IPS DF 19.7 (cell line): ENCODE measurements at regions not wholly inside any gene's neighbourhood (a gene's known extent, or its start where the extent isn't known, plus 50 kb on each side); places are given as distances from the start of the nearest gene placed in this dataset.

Experiments
- DNase-seq: peaks from one replicate; pipeline ENCODE4 v3.0.0-alpha.2; 2013; ENCODE audit warnings: low read depth, low spot score

DNA sequence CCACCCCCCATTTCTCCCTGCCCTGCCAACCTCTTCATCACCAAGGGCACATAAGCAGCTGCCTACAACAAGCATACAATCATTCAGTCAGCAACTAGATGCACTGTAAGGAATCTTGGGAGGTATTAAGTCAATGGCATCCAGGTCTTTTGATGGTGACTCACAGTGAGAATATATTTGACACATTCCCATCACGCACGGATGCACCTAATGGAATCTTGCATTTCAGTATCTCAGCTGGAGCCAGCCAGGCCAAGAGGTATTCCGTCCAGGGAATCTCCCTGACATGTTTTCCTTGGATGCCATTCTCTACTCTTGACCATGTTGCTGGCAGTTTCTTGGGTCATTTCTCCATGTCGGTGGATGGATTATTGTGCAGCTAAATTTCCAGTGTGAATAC is 73.9 kb upstream of the CAPRIN2 start:
- no peak for DNase-seq

DNA sequence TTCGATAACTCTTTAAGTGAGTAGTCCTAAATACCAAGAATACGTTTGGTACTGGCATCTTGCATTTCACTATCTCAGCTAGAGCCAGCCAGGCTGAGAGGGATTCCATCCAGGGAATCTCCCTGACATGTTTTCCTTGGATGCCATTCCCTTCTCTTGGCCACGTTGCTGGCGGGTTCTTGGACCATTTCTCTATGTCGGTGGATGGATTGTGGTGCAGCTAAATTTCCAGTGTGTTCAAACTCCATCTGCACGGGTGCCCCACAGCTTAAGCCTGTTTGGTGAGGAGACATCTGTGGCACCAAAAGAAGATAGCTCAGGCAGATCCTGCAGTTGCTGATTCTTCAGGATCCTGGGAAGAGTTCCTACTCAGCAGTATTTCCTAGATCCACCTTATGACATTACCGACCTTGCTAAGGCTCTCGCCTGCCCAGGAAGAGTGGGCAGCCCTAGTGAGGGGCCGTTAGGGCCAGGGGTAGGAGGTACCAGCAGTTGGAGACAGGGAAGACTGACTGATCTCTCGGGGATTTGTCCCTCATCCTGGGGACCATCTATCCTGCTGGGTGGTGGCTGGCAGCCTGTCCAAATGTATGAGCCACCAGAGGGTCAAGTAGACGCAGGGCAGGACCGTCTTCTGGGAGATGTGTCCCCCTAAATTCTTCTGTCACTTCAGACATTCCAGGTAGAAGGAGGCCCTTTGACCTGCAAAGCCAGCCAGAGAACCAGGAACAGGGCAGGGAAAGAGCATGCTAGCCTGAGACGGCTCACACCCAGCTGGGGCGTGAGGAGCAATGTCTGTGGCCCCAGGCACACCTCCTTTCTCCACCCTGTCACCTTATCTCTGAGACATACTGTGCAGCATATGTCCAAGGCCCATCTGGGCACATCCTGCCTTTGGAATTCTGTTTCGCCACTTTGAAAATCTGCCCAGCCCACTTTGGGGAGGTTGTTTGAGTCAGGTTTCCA is 72.6 kb upstream of the CAPRIN2 start:
- no peak for DNase-seq

DNA sequence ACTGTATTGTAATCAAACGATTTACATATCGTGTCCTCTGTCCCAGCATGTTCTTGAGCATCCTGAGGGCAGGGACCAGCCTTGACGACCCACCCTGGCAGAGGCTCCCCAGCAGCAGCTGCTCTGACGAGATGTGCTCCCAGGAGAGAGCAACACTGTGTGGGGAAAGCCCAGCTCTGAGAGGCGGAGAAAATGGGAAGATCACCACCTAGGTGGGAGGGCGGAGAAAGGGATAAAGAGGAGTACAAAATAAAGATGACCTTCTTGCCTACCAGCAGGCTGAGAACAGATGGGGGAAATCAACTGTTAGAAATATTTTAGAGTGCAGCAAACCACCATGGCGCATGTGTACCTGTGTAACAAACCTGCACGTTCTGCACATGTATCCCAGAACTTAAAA is 71.5 kb upstream of the CAPRIN2 start:
- DNase-seq, result no peak

DNA sequence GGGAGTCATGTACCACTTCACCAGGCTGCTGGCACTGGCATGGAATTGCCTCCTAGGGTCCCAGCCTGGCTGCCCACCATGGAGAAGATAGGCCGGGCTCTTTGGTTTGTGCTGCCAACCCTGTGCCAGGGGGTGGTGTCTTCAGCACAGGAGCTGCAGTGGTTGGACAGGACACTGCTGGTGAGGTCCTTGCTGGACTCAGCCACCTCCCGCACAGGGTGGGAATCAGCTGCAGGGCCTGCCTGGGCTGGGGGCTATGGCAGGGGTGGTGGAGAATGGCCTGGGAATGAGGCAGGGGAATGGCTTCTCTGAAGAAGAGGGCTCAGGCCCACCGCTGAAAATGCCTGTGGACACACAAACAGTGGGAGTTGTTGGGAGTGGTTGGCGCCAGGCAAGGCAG is 70.6 kb upstream of the CAPRIN2 start:
- DNase-seq, result no peak

DNA sequence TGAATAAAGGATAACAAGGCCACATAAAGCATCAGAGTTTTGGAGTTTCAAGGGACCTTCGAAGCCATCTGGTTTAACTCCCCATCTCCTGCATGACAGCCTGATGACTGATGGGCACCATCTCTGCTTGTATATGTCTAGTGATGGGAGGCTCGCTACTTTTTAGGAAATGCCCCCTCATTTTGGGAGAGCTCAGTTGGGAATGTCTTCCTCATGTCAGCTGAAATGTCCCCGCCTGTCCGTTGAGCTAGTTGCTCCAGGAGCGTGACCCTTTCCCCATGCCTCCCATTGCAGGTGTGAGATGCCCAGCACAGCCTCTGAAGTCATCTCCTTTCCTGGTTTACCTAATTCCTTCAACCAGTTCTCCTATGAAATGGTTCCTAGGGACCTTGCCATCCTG is 69.6 kb upstream of the CAPRIN2 start:
- no peak for DNase-seq

DNA sequence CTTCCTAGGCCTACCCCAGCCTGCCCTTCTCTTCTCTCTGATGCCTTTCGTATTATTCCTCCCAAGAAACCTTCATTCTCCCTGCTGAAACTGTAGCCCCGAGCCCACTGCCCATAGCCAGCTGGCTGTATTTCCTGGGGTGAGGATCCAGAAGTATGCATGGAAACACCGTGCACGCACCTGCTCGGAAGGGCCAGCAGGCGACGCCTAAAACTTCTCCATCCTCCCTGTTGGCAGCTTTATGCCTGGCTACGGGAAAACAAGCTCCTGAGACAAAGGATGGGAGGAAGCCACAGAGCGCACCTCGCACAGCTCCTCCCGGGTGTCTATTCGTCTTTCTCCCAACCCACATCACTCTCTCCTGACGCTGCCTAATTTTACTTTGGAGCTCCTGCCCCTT is 69.0 kb upstream of the CAPRIN2 start:
- no peak for DNase-seq

DNA sequence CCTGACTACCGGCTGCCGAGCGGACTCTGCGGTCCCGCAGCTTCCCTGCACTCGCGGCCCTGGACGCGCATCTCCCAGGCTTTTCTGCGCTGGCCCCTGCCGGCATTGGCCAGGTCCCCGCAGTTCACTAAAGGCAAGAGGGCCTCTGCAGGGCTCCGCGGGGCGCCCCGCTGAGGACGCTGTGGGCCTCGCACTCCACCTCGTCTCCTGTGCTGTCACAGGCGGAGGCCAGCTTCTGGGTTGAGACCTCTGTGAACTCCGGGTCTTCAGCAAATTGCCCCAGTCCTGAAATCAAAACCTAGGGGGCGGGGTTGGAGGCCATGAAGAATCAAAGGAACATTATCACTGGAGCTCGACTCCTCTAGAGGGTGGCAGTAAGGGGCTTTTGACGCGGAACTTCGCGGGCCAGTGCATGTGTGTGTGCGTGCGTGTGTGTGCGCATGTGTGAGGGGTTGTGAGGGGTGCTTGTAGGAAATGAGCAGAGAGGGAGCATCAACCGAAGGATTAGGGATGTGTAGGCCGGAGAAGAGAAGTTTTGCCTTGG is 68.5 kb upstream of the CAPRIN2 start:
- DNase-seq, result no peak

DNA sequence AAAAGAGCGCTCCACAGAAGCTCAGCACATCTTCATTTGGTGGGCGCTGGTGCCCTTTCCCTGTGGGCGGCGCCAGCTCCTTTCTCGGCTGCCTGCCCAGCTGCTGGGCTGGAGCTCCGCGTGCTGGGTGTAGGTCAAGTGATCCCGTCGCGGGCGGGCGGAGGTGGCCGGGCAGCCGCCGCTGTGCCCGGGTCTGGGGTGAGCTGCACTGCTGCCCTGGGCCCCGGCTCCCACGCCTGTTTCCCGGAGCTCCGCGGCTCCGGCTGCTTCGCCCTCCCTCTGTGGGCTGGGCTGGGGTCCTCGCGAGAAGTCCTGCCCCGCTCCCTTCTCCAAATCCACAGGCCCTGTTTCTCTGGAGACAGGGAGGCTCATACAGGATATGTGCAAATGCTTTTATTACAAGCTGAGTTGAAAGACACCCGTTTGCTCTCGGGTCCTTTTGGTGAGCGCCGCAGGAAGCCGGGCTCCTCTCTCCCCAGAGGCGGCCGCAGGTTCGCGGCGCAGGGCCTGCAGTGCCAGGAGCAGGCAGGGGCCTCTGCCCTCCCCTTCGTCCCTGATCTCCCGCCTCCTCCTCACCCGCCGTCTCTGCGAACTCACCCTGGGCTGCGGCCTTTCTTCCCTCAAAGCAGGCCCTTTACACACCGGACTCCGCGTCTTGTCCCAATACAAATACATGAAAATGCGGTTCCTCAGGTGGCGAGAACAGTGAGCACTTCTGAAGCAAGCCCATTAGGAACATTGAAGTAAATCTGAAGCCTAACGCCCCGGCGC is 67.8 kb upstream of the CAPRIN2 start:
- DNase-seq, result no peak

DNA sequence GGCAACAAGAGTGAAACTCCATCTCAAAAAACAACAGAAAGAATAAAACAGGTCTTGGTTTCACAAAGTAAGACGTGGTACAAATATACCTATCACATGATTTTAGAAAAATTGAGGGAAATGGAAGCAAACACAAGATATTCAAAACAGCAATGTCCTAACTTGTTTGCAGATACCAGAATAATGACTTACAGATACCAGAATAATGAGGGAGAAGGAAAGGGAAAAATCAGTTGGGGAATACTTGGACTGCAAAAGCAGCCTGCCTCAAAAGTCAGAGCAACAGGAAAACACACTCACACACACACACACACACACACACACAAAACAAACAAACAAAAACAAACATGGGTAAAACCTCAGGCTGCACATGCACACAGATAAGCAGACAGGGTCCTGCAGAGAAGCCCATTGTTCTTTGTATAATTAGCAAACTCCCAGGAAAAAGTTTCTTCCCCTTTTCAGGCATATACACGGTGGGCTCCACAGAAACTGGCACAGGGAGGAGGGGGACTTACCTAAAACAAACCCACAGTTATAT is 65.7 kb upstream of the CAPRIN2 start:
- no peak for DNase-seq

DNA sequence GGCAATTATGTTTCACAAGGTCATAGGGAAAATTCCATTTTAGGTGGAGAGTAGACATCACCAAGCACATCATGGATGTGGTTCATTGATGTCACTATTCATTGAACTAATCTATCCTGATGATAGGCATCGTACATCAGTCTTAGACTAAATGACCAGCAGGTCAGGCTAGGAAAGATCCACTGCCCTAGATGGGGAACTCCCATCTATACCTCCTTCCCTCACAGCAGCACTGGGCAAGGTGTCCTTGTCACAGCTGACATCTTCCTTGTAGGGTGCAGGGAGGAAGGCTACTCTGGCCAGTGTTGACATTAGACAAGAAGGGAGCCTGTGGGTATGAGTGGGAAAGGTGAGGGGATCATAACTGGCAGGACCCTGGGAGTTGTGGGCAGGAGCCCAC is 63.8 kb upstream of the CAPRIN2 start:
- no peak for DNase-seq

DNA sequence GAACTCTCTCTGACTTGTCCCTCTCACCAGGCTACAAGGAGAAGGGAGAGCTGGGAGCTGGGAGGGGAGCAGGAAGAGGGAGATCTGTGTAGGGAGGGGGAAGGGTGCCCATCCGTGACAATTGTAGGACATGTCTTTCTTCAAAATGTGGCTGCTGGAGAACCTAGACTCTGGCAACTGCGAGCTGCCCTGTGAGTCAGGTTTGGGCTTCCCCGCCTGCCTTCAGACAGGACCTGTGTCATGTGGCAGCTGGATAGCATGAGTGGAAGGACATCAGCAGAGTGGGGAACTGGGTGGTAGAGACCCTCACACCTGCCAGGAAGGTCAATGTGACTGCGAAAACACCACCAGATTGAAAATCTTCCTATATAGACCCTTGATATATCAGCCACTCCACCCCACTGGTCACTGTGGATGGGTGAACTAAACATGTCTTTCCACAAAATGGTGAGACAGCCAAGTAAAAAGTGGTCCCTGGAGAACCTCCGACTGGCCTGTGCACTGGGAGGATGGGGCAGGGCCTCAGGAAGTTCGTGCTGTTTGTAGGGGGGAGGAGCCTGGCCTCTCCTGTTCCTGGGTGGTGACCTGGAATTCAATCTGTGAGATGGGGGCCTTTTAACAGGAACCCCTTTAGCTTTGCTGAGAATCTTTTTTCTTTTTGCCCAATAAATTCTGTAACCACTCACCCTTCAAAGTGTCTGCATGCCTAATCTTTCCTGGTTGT is 62.2 kb upstream of the CAPRIN2 start:
- no peak for DNase-seq

DNA sequence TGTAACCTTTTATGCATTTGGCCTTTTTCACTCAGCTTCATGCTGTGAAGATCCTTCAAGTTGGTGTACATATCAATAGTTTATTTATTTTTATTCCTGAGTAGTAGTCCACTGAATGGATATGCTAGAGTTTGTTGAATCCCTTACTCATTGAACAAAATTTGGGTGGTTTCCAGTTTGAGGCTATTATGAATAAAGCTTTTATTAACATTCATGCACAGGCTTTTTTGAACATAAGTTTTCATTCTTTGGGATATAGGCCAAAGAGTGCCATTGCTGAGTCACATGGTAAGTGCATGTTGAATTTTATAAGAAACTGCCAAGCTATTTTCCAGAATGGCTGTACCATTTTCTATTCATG is 59.5 kb upstream of the CAPRIN2 start:
- no peak for DNase-seq

DNA sequence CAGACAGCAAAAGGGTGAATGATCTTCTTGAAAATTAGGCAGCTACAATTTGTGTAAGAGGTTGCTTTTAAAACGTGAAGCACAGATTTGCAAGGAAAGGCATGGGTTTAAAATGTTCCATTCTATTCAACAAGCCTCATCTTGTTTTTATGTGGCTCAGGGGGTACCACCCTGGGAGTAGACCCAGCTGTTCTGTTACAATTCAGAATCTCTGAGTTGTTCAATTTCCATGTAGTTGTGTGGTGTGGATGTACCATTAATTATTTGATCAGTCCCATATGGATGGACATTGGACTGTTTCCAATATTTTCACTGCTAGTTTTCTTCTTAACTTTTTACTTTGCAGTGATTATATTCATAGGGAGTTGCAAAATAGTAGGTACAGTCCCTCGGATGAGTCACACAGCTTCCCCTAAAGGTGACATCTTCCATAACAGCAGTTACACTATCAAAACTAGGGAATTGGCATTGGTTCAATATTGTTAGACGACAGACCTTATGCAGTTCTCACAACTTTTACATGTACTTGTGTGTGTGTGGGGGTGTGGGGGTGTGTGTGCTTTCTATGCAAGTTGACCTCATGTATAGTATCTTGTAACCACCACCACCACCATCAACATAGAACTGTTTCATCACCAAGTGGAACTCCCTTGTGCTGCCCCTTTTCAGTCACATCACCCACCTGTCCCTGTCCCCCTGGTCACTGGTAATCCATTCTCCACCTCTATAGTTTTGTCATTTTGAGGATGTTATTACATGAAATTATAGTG is 59.0 kb upstream of the CAPRIN2 start:
- no peak for DNase-seq

DNA sequence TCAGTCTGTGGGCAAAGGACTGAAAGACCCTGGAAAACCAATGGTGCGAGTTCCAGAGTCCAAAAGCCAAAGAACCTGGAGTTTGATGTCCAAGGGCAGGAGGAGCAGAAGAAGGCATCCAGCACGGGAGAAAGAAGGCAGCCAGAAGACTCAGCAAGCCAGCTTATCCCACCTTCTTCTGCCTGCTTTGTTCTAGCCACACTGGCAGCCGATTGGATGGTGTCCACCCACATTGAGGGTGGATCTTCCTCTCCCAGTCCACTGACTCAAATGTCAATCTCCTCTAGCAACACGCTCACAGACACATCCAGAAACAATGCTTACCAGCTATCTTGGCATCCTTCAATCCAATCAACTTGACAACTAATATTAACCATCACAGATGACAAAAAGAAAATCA is 57.2 kb upstream of the CAPRIN2 start:
- DNase-seq, result no peak

DNA sequence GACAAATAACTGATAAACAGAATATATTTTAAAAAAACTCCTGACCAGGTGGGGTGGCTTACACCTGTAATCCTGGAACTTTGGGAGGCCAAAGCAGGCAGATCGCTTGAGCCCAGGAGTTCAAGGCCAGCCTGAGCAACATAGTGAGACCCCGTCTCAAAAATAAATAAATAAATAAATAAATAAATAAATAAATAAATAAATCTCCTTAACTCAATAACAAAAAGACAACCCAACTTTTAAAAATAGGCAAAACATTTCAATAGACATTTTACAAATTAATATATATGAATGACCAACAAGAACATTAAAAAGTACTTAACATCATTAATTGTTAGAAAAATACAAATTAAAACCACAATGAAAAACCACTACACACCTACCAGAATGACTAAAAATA is 56.2 kb upstream of the CAPRIN2 start:
- DNase-seq, result no peak

DNA sequence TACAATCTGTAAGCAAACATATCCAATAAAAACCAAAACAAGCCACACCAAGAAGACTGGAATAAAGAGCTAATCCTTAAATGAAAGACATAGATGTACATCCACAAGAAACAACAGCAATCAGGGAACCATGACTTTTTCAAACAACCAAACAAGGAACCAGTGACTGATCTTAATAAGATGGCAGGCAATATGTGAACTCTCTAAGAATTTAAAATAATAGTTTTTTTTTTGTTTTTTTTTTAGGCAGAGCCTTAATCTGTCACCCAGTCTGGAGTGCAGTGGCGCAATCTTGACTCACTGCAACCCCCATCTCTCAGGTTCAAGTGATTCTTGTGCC is 52.9 kb upstream of the CAPRIN2 start:
- no peak for DNase-seq

DNA sequence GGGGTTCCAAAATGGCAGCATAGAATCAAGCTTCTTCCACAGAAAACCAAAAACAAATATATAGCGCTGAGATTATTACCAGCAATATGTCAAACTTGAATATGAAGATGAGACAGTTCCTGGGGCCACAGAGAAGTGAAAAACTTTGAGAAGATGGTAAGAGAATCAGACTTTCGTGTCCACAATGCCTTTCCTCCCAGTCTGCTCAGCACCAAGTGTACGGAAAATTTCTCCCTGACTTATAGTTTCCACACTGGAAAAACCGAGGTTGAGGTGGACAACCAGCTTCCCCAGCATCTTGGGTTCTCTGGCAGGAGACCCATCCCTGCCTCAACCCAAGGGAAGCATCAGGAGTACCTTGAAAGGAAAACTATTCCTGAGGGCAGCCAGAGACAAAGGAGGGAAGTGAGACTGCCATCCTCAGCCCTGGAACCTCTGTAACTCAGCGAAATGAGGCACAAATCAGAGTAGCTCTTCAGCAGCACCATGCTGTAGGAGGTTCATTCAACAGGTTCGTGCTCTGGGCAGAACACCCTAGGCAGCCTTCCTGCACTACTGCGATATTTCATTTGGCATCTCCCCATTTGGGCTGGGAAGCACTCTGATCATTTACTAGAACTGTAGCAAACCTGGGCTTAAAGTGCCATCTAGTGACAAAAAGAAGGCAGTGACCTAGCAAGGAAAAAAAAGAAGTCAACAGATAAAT is 52.4 kb upstream of the CAPRIN2 start:
- no peak for DNase-seq

DNA sequence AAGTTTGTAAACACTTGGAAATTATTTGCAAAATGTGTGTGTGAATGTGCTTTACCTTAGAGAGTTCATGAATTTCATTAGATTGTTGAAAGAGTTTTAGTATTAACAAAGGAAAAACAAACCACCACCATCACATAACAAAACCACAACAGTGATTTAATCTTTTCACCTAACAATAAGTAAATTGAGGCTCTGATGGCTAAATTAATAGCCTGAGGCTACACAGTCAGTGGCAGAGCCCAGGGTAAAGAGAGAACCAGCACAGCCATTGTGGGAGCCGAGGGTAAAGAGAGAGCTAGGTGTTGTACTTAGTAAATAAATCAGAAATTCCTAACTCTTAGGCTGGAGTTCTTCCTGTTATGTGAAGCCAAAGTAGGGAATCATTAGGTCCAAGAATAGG is 51.2 kb upstream of the CAPRIN2 start:
- DNase-seq, result no peak
